Activated naive CD4-positive, alpha-beta T cell treated with anti-CD3 and anti-CD28 coated beads for 36 hours (primary cell): ENCODE measurements at regions not wholly inside any gene's neighbourhood (a gene's known extent, or its start where the extent isn't known, plus 50 kb on each side); places are given as distances from the start of the nearest gene placed in this dataset.

Source experiments
- CTCF ChIA-PET: fragments of 350-600 bp; sonication (Branson Sonifier 250); formaldehyde crosslinking; loops from one replicate; lab custom pipeline; 2021; ENCODE audit warnings: antibody characterized with exemption; lab: Charles Lee
- DNase-seq: peaks from one replicate; pipeline ENCODE4 v3.0.0-alpha.2; 2020
- H3K27ac Mint-ChIP-seq: one replicate; pipeline ENCODE4 v1.8.0; 2021; ENCODE audit warnings: mild to moderate bottlenecking, mixed read lengths
- H3K27me3 Mint-ChIP-seq: one replicate; pipeline ENCODE4 v1.8.0; 2021; ENCODE audit warnings: low read depth, mixed read lengths
- H3K36me3 Mint-ChIP-seq: one replicate; pipeline ENCODE4 v1.8.0; 2021; ENCODE audit warnings: low read depth, mixed read lengths
- H3K4me1 Mint-ChIP-seq: one replicate; pipeline ENCODE4 v1.8.0; 2021; ENCODE audit warnings: low read depth, mixed read lengths
- H3K4me3 Mint-ChIP-seq: one replicate; pipeline ENCODE4 v1.8.0; 2021; ENCODE audit warnings: mild to moderate bottlenecking, moderate library complexity, mixed read lengths
- H3K9me3 Mint-ChIP-seq: one replicate; pipeline ENCODE4 v1.8.0; 2021; ENCODE audit warnings: mixed read lengths
- intact Hi-C: fragments of 100-400 bp; cut with micrococcal nuclease; formaldehyde crosslinking; loops from one replicate; pipeline ENCODE4 v1.15.1; 2023

GRCh38 chr7:22618528-22618927, 108.5 kb upstream of the IL6 start:
- H3K27me3 Mint-ChIP-seq: peaks cover 12% of the 10 kb centered on the region
- CTCF ChIA-PET: interaction anchor here (0.9 kb wide), 1 partner anchor 108 kb away, joined by 3 read pairs; the partner anchor contains the start of gene IL6
- intact Hi-C loops: no loop called here
- H3K36me3 Mint-ChIP-seq: peaks cover 6% of the 10 kb centered on the region
- no peak overlapping the region for H3K27ac Mint-ChIP-seq
- DNase-seq: no peak
- H3K9me3 Mint-ChIP-seq: peaks cover 18% of the 10 kb centered on the region
- H3K4me3 Mint-ChIP-seq: no peak overlapping the region
- H3K4me1 Mint-ChIP-seq: peaks cover 2% of the 10 kb centered on the region

- intact Hi-C loops: no loop called here
- Mint-ChIP-seq H3K4me3 (no peak overlapping the region), H3K9me3 (peaks cover 18% of the 10 kb centered on the region), H3K27me3 (peaks cover 14% of the 10 kb centered on the region), H3K27ac (no peak overlapping the region), H3K4me1 (peaks cover 5% of the 10 kb centered on the region), H3K36me3 (peaks cover 6% of the 10 kb centered on the region)
- DNase-seq: no peak
- CTCF ChIA-PET: no interaction called here
These were observed 109.8 kb upstream of the IL6 start for GRCh38 chr7:22617166-22617565.

DNA sequence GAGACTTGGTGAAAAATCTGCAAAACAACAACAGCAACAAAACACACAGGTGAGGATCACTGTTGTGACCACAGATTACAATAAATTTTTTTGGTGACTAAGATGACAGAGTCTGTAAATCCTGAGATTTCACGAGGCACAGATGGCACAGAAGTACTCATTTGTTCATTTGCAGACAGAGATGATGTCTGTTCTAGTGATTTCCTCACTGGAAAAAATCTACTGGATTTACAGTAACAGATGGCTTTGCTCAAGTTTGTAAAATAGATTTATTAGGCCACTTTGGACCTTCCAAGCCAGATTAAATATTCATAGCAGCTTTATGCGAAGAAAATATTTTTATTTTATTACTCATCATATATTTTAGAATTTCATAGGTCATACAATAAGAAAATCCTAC, 113.5 kb upstream of the IL6 start:
- no peak for DNase-seq
- CTCF ChIA-PET: no interaction called here
- peaks cover 16% of the 10 kb centered on the region for H3K9me3 Mint-ChIP-seq
- H3K4me1 Mint-ChIP-seq: peaks cover 3% of the 10 kb centered on the region
- no peak overlapping the region for H3K4me3 Mint-ChIP-seq
- intact Hi-C loops: no loop called here
- H3K36me3 Mint-ChIP-seq: peaks cover 6% of the 10 kb centered on the region
- no peak overlapping the region for H3K27ac Mint-ChIP-seq
- H3K27me3 Mint-ChIP-seq: peaks cover 20% of the 10 kb centered on the region

DNA sequence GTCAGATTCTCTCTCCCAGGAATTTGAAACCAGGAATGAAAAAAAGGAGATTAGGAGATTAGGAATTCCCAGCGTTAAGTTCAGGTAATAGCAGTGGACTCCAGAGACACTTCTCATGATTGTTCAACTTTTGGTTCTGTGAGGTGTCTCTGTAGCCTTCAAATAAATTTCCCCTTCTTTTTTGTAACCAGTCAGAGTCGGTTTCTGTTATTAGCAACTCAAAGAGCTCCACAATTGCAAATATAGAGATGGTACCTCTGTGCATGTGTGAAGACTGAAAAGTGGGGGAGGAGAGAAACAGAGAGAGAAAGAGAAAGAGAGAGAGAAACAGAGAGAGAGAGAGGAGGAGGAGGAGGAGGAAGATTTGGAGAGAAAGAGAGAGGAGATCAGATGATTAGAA, 112.8 kb upstream of the STEAP1B start:
- H3K9me3 Mint-ChIP-seq: peaks cover 9% of the 10 kb centered on the region
- H3K4me1 Mint-ChIP-seq: peaks cover 3% of the 10 kb centered on the region
- intact Hi-C loops: no loop called here
- no peak overlapping the region for H3K4me3 Mint-ChIP-seq
- peaks cover 6% of the 10 kb centered on the region for H3K36me3 Mint-ChIP-seq
- no peak for DNase-seq
- CTCF ChIA-PET: no interaction called here
- H3K27me3 Mint-ChIP-seq: peaks cover 20% of the 10 kb centered on the region
- no peak overlapping the region for H3K27ac Mint-ChIP-seq

GRCh38 chr7:22611758-22612079, 111.7 kb upstream of the STEAP1B start:
- Mint-ChIP-seq H3K4me1 (peaks cover 3% of the 10 kb centered on the region), H3K4me3 (no peak overlapping the region), H3K27ac (no peak overlapping the region), H3K27me3 (peaks cover 17% of the 10 kb centered on the region), H3K9me3 (peaks cover under 1% of the 10 kb centered on the region), H3K36me3 (no peaks in the 10 kb centered on the region)
- no peak for DNase-seq
- CTCF ChIA-PET: no interaction called here
- intact Hi-C loops: no loop called here

- no peaks in the 10 kb centered on the region for H3K9me3 Mint-ChIP-seq
- DNase-seq: no peak
- CTCF ChIA-PET: interaction anchor here (1.3 kb wide), 1 partner anchor 117 kb away, joined by 5 read pairs; no protein-coding TSS in a partner anchor
- H3K4me1 Mint-ChIP-seq: peaks cover 3% of the 10 kb centered on the region
- no peak overlapping the region for H3K27ac Mint-ChIP-seq
- intact Hi-C loops: no loop called here
- H3K27me3 Mint-ChIP-seq: peaks cover 17% of the 10 kb centered on the region
- H3K36me3 Mint-ChIP-seq: no peaks in the 10 kb centered on the region
- H3K4me3 Mint-ChIP-seq: no peak overlapping the region
These were observed 111.2 kb upstream of the STEAP1B start for GRCh38 chr7:22610951-22611757.

DNA sequence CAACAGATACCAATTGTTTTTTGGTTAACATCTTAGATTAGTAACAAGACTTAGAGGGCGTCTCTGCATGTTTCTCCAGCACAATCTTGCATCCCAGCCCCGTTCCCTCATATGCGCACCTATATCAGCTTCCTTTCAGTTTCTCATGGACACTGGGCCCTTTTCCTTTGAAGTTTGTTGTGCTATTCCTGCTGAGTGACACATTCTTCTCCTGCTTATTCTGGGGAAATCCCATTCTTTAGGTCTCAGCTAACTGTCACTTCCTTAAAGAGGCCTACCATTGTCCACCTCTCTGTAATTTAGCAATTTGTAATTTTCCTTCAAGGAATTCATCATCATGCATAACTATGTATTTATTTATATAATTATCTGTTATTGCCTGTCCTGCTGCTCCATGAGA, 110.3 kb upstream of the STEAP1B start:
- Mint-ChIP-seq H3K36me3 (no peaks in the 10 kb centered on the region), H3K27ac (no peak overlapping the region), H3K4me3 (no peak overlapping the region), H3K4me1 (peaks cover 3% of the 10 kb centered on the region), H3K27me3 (peaks cover 14% of the 10 kb centered on the region), H3K9me3 (no peaks in the 10 kb centered on the region)
- intact Hi-C loops: no loop called here
- CTCF ChIA-PET: interaction anchor here (1.3 kb wide), 1 partner anchor 118 kb away, joined by 5 read pairs; no protein-coding TSS in a partner anchor
- DNase-seq: no peak

GRCh38 chr7:22607180-22607579, 107.2 kb upstream of the STEAP1B start:
- Mint-ChIP-seq H3K4me1 (no peaks in the 10 kb centered on the region), H3K36me3 (no peaks in the 10 kb centered on the region), H3K27me3 (peaks cover 16% of the 10 kb centered on the region), H3K4me3 (no peak overlapping the region), H3K9me3 (no peaks in the 10 kb centered on the region), H3K27ac (no peak overlapping the region)
- intact Hi-C loops: no loop called here
- no peak for DNase-seq
- CTCF ChIA-PET: interaction anchor here (1.0 kb wide), 1 partner anchor 14 kb away, joined by 3 read pairs; no protein-coding TSS in a partner anchor

GRCh38 chr7:22604246-22604645, 104.3 kb upstream of the STEAP1B start:
- no peak for DNase-seq
- H3K4me1 Mint-ChIP-seq: peaks cover 10% of the 10 kb centered on the region
- no peak overlapping the region for H3K27ac Mint-ChIP-seq
- CTCF ChIA-PET: interaction anchor here (1.0 kb wide), 1 partner anchor 178 kb away, joined by 3 read pairs; no protein-coding TSS in a partner anchor
- H3K9me3 Mint-ChIP-seq: no peaks in the 10 kb centered on the region
- intact Hi-C loops: no loop called here
- no peak overlapping the region for H3K4me3 Mint-ChIP-seq
- H3K27me3 Mint-ChIP-seq: peaks cover 16% of the 10 kb centered on the region
- H3K36me3 Mint-ChIP-seq: no peaks in the 10 kb centered on the region

DNA sequence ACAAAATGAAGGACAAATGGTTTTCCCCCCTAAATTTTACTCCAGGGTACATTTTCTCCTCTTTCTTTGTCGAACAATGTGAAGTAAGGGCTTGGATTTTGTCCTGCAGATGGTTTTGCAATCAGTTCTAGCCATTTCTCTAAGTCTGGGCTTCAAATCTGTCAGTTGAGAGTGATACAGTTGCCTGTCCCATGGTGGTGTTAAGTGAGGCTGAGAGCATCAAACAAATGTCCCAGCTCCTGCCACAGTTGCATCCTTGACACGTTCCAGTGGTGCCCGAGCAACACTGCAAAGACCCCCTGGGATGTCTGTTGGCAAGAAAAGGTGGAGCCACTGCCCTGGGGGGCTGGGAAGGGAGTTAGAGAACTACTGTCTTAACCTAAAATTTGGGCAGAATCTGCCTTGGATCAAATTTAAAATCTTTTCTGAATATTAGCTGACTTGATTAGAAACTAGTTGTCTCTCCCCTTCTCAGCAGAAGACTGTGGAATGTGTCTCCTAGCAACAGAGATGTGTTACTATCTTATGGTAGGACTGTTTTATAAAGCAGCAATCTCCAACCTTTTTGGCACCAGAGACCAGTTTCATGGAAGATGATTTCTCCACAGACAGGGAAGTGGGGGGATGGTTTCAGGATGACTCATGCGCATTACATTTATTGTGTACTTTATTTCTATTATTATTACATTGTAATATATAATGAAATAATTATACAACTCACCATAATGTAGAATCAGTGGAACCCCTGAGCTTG, 102.0 kb upstream of the STEAP1B start:
- H3K9me3 Mint-ChIP-seq: no peaks in the 10 kb centered on the region
- H3K27me3 Mint-ChIP-seq: peaks cover 18% of the 10 kb centered on the region
- H3K36me3 Mint-ChIP-seq: no peaks in the 10 kb centered on the region
- intact Hi-C loops: loop anchor here (2.0 kb wide), 1 partner anchor 61 kb away; no protein-coding TSS in a partner anchor
- H3K4me1 Mint-ChIP-seq: peaks cover 10% of the 10 kb centered on the region
- H3K4me3 Mint-ChIP-seq: no peak overlapping the region
- CTCF ChIA-PET: interaction anchor here (1.1 kb wide), 1 partner anchor 125 kb away, joined by 3 read pairs; the partner anchor contains the start of gene IL6
- H3K27ac Mint-ChIP-seq: no peak overlapping the region
- no peak for DNase-seq

DNA sequence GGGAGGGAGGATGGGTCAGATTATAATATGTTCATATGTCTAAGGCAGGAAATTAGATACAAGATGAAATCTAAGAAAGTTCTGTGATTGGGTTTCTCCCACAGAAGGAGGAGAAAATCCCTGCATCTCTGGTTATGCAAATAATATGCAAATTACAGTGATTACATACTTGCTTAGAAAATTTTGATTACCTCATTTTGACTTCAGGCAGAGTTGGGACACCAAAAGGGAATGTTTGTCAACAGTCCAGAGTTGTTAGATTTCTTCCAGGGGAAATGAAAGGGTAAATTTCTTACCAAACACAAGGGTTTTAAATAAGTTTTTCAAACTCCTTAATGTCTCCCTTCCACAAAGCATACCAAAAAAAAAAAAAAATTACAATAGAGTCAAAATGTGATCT, 101.4 kb upstream of the STEAP1B start:
- CTCF ChIA-PET: no interaction called here
- H3K27me3 Mint-ChIP-seq: peaks cover 18% of the 10 kb centered on the region
- no peak overlapping the region for H3K4me3 Mint-ChIP-seq
- no peak for DNase-seq
- peaks cover 10% of the 10 kb centered on the region for H3K4me1 Mint-ChIP-seq
- H3K27ac Mint-ChIP-seq: no peak overlapping the region
- H3K36me3 Mint-ChIP-seq: no peaks in the 10 kb centered on the region
- H3K9me3 Mint-ChIP-seq: no peaks in the 10 kb centered on the region
- intact Hi-C loops: loop anchor here (2.0 kb wide), 1 partner anchor 61 kb away; no protein-coding TSS in a partner anchor

- Mint-ChIP-seq H3K4me1 (peaks cover 10% of the 10 kb centered on the region), H3K4me3 (no peak overlapping the region), H3K27ac (no peak overlapping the region), H3K27me3 (peaks cover 18% of the 10 kb centered on the region), H3K36me3 (no peaks in the 10 kb centered on the region), H3K9me3 (no peaks in the 10 kb centered on the region)
- intact Hi-C loops: loop anchor here (2.0 kb wide), 1 partner anchor 62 kb away; no protein-coding TSS in a partner anchor
- CTCF ChIA-PET: no interaction called here
- no peak for DNase-seq
These were observed 101.0 kb upstream of the STEAP1B start for GRCh38 chr7:22601003-22601402.
